ENCODE measurements at regions not wholly inside any gene's neighbourhood (a gene's known extent, or its start where the extent isn't known, plus 50 kb on each side); places are given as distances from the start of the nearest gene placed in this dataset.

GRCh38 chr2:234427081-234428061, 69.5 kb downstream of the ARL4C start:
- TF ChIP-seq CTCF (IDR thresholded peaks at IDR 0.05; ENCODE audit: low read depth, low read length) = no peak
- no peak overlapping the region for H3K4me3 ChIP-seq (ENCODE audit: low read depth, low read length)

GRCh38 chr2:234426616-234427015, 70.3 kb downstream of the ARL4C start:
- no peak overlapping the region for H3K4me3 ChIP-seq (ENCODE audit: low read depth, low read length)
- TF ChIP-seq CTCF (IDR thresholded peaks at IDR 0.05; ENCODE audit: low read depth, low read length) = no peak

GRCh38 chr2:234425639-234426603, 71.0 kb downstream of the ARL4C start:
- H3K4me3 ChIP-seq (ENCODE audit: low read depth, low read length) = no peak overlapping the region
- no peak for TF ChIP-seq CTCF (IDR thresholded peaks at IDR 0.05; ENCODE audit: low read depth, low read length)

GRCh38 chr2:234423884-234424283, 73.0 kb downstream of the ARL4C start:
- no peak for TF ChIP-seq CTCF (IDR thresholded peaks at IDR 0.05; ENCODE audit: low read depth, low read length)

GRCh38 chr2:234422981-234423431, 73.9 kb downstream of the ARL4C start:
- no peak overlapping the region for H3K4me3 ChIP-seq (ENCODE audit: low read depth, low read length)
- TF ChIP-seq CTCF (IDR thresholded peaks at IDR 0.05; ENCODE audit: low read depth, low read length) = no peak

More at GRCh38 chr2:234423884-234424283, 73.0 kb downstream of the ARL4C start:
- no peak overlapping the region for H3K4me3 ChIP-seq (ENCODE audit: low read depth, low read length)

- TF ChIP-seq CTCF (IDR thresholded peaks at IDR 0.05; ENCODE audit: low read depth, low read length) = no peak
- H3K4me3 ChIP-seq (ENCODE audit: low read depth, low read length) = no peak overlapping the region
These were observed 74.6 kb downstream of the ARL4C start for GRCh38 chr2:234422273-234422732.

All from WI38 (cell line).